Stimulated activated CD4-positive, alpha-beta T cell treated with anti-CD3 and anti-CD28 coated beads, Interleukin-1b, Interleukin-23, amount 100 ng/mL, for 1 hour (primary cell): ENCODE measurements at regions not wholly inside any gene's neighbourhood (a gene's known extent, or its start where the extent isn't known, plus 50 kb on each side); places are given as distances from the start of the nearest gene placed in this dataset.
"Not testable (repeated sequence)": the region's sequence is repeated elsewhere in the genome, so short reads cannot be mapped to it uniquely, and the experiment has no call there.

Experiments
- DNase-seq, 2 donors: peaks; one replicate each; pipeline ENCODE4 v3.0.0-alpha.2; 2020; ENCODE audit warnings: low read depth in 2 of 2

GRCh38 chr5:51165621-51166020, 217.6 kb upstream of the ISL1 start:
- DNase-seq, result not testable (repeated sequence)

- no peak for DNase-seq
Observed at GRCh38 chr5:51172903-51173626, 210.2 kb upstream of the ISL1 start.

GRCh38 chr5:51181208-51181894, 201.9 kb upstream of the ISL1 start:
- no peak for DNase-seq

GRCh38 chr5:51185850-51186329, 197.4 kb upstream of the ISL1 start:
- no peak for DNase-seq

GRCh38 chr5:51188001-51188591, 195.2 kb upstream of the ISL1 start:
- DNase-seq, result no peak

GRCh38 chr5:51194671-51195070, 188.6 kb upstream of the ISL1 start:
- DNase-seq, result no peak

- no peak for DNase-seq
Observed at GRCh38 chr5:51201024-51201423, 182.2 kb upstream of the ISL1 start.

- DNase-seq, result no peak
Observed at GRCh38 chr5:51201708-51202107, 181.5 kb upstream of the ISL1 start.

GRCh38 chr5:51202161-51202560, 181.1 kb upstream of the ISL1 start:
- no peak for DNase-seq

GRCh38 chr5:51203598-51203997, 179.7 kb upstream of the ISL1 start:
- DNase-seq, result no peak

- no peak for DNase-seq
Observed at GRCh38 chr5:51208296-51208695, 175.0 kb upstream of the ISL1 start.

- DNase-seq, result no peak
Observed at GRCh38 chr5:51214746-51215145, 168.5 kb upstream of the ISL1 start.

- DNase-seq, result no peak
Observed at GRCh38 chr5:51225789-51226742, 157.2 kb upstream of the ISL1 start.

GRCh38 chr5:51227963-51228470, 155.2 kb upstream of the ISL1 start:
- no peak for DNase-seq

- no peak for DNase-seq
Observed at GRCh38 chr5:51230336-51230735, 152.9 kb upstream of the ISL1 start.

GRCh38 chr5:51242456-51242855, 140.8 kb upstream of the ISL1 start:
- no peak for DNase-seq

- not testable (repeated sequence) for DNase-seq
Observed at GRCh38 chr5:51250957-51251356, 132.3 kb upstream of the ISL1 start.

- DNase-seq, result no peak
Observed at GRCh38 chr5:51271261-51271660, 112.0 kb upstream of the ISL1 start.

GRCh38 chr5:51273021-51273420, 110.2 kb upstream of the ISL1 start:
- DNase-seq, result no peak

GRCh38 chr5:51273871-51274270, 109.4 kb upstream of the ISL1 start:
- DNase-seq, result no peak

- no peak for DNase-seq
Observed at GRCh38 chr5:51275428-51275827, 107.8 kb upstream of the ISL1 start.

- DNase-seq, result no peak
Observed at GRCh38 chr5:51276250-51276649, 107.0 kb upstream of the ISL1 start.
